ENCODE measurements at regions not wholly inside any gene's neighbourhood (a gene's known extent, or its start where the extent isn't known, plus 50 kb on each side); places are given as distances from the start of the nearest gene placed in this dataset.

DNA sequence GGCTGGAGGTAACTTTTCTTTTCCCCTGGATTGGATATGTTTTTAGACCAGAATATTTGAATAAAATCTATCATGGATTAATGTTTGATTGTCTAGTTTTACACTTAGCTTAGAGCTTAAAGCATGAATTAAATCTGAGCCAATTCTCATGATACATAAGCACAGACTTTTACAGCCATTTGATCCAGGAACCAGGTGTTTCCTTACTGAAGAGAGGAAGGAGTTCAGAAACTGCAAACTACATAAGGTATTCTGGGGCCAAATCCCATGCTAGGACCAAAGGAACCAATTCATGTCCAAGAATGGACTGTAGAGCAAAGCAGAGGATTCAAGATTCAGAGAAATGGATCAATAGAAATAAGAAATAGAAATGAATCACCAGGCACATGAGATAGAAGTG is 360.4 kb upstream of the ZNF608 start:
- Histone ChIP-seq H2AFZ (ENCODE audit: control insufficient read depth, low read depth, low read length) (no peak overlapping the region), H3K9ac (ENCODE audit: control insufficient read depth, insufficient read depth, low read length) (no peak overlapping the region), H3K79me2 (ENCODE audit: control insufficient read depth, insufficient read depth, low read length) (no peaks in the 10 kb centered on the region), H3K4me3 (no peak overlapping the region), H4K20me1 (ENCODE audit: control insufficient read depth, insufficient read depth) (no peaks in the 10 kb centered on the region), H3K27ac (ENCODE audit: control insufficient read depth, insufficient read depth) (no peak overlapping the region), H3K27me3 (replicated peaks in 1 of 2; ENCODE audit: control insufficient read depth in 2 of 2, insufficient read depth in 2 of 2, low read length in 1 of 2) (no peaks in the 10 kb centered on the region), H3K4me1 (ENCODE audit: control insufficient read depth, insufficient read depth, low read length) (no peaks in the 10 kb centered on the region), H3K9me3 (replicated peaks; ENCODE audit: control insufficient read depth, insufficient read depth, low read length) (no peaks in the 10 kb centered on the region), H3K36me3 (ENCODE audit: control insufficient read depth in 2 of 2, insufficient read depth in 2 of 2, low read length in 1 of 2) (no peaks in the 10 kb centered on the region), H3K4me2 (ENCODE audit: control insufficient read depth, insufficient read depth) (no peak overlapping the region)
- DNase-seq (ENCODE audit: low read depth, low spot score) (no peak), FAIRE-seq (no peak), ATAC-seq (no peak)
- ChIA-PET CTCF (no interaction called here), POLR2A (no interaction called here), RAD21 (ENCODE audit: unreplicated experiment) (interaction anchor here (1.4 kb wide), 1 partner anchor 18 kb away, joined by 3 read pairs; no protein-coding TSS in a partner anchor), SMC1A (ENCODE audit: uncharacterized antibody, unreplicated experiment) (interaction anchor here (1.2 to 1.5 kb wide), 5 partner anchors 9 to 204 kb away, joined by 3 to 4 read pairs (median 3); no protein-coding TSS in a partner anchor)
- BruUV-seq (replicated peaks) = no TSS peak
- intact Hi-C loops (cut with micrococcal nuclease; ENCODE audit: unreplicated experiment) = no loop called here
- in situ Hi-C loops (cut with MboI) = no loop called here
- TF ChIP-seq MTA3 (IDR thresholded peaks at IDR 0.05; ENCODE audit: borderline replicate concordance, low read length) = no peak
- TF ChIP-seq BRCA1 (IDR thresholded peaks at IDR 0.05; ENCODE audit: low read depth, low read length) = no peak
- no peak for TF ChIP-seq PAX5 (IDR thresholded peaks at IDR 0.05; ENCODE audit: borderline replicate concordance, low read depth, low read length)
- no peak for TF ChIP-seq JUNB (IDR thresholded peaks at IDR 0.05)
- TF ChIP-seq, protein P1, sequence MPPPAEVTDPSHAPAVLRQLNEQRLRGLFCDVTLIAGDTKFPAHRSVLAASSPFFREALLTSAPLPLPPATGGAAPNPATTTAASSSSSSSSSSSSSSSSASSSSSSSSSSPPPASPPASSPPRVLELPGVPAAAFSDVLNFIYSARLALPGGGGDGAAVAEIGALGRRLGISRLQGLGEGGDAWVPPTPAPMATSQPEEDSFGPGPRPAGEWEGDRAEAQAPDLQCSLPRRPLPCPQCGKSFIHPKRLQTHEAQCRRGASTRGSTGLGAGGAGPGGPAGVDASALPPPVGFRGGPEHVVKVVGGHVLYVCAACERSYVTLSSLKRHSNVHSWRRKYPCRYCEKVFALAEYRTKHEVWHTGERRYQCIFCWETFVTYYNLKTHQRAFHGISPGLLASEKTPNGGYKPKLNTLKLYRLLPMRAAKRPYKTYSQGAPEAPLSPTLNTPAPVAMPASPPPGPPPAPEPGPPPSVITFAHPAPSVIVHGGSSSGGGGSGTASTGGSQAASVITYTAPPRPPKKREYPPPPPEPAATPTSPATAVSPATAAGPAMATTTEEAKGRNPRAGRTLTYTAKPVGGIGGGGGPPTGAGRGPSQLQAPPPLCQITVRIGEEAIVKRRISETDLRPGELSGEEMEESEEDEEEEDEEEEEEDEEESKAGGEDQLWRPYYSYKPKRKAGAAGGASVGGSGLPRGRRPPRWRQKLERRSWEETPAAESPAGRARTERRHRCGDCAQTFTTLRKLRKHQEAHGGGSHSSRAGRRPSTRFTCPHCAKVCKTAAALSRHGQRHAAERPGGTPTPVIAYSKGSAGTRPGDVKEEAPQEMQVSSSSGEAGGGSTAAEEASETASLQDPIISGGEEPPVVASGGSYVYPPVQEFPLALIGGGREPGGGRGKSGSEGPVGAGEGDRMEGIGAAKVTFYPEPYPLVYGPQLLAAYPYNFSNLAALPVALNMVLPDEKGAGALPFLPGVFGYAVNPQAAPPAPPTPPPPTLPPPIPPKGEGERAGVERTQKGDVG (CRISPR knock-in tag; IDR thresholded peaks at IDR 0.05) = no peak
- no peak for TF ChIP-seq MYC (IDR thresholded peaks at IDR 0.05; ENCODE audit: insufficient read depth, insufficient read length, insufficient replicate concordance, low read length, severe bottlenecking)
- no peak for TF ChIP-seq MEF2B (IDR thresholded peaks at IDR 0.05; ENCODE audit: partially characterized antibody, poor library complexity, severe bottlenecking)
- no peak for TF ChIP-seq TAF1 (IDR thresholded peaks at IDR 0.05; ENCODE audit: borderline replicate concordance, low read depth, low read length)
- no peak for TF ChIP-seq RCOR1 (conservative IDR thresholded peaks at IDR 0.05; ENCODE audit: low read depth, low read length)
- TF ChIP-seq, protein P2, sequence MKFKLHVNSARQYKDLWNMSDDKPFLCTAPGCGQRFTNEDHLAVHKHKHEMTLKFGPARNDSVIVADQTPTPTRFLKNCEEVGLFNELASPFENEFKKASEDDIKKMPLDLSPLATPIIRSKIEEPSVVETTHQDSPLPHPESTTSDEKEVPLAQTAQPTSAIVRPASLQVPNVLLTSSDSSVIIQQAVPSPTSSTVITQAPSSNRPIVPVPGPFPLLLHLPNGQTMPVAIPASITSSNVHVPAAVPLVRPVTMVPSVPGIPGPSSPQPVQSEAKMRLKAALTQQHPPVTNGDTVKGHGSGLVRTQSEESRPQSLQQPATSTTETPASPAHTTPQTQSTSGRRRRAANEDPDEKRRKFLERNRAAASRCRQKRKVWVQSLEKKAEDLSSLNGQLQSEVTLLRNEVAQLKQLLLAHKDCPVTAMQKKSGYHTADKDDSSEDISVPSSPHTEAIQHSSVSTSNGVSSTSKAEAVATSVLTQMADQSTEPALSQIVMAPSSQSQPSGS (IDR thresholded peaks at IDR 0.05; ENCODE audit: low read length) = no peak
- no peak for TF ChIP-seq SPI1 (IDR thresholded peaks at IDR 0.05; ENCODE audit: borderline replicate concordance, insufficient read depth, low read depth, low read length)
- TF ChIP-seq NBN (IDR thresholded peaks at IDR 0.05) = no peak
- TF ChIP-seq, protein P3, sequence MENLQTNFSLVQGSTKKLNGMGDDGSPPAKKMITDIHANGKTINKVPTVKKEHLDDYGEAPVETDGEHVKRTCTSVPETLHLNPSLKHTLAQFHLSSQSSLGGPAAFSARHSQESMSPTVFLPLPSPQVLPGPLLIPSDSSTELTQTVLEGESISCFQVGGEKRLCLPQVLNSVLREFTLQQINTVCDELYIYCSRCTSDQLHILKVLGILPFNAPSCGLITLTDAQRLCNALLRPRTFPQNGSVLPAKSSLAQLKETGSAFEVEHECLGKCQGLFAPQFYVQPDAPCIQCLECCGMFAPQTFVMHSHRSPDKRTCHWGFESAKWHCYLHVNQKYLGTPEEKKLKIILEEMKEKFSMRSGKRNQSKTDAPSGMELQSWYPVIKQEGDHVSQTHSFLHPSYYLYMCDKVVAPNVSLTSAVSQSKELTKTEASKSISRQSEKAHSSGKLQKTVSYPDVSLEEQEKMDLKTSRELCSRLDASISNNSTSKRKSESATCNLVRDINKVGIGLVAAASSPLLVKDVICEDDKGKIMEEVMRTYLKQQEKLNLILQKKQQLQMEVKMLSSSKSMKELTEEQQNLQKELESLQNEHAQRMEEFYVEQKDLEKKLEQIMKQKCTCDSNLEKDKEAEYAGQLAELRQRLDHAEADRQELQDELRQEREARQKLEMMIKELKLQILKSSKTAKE (IDR thresholded peaks at IDR 0.05; ENCODE audit: low read depth, poor library complexity, severe bottlenecking) = no peak

Measured in GM12878 (cell line).